GM12874 (cell line): ENCODE measurements at regions not wholly inside any gene's neighbourhood (a gene's known extent, or its start where the extent isn't known, plus 50 kb on each side); places are given as distances from the start of the nearest gene placed in this dataset.

Source experiments
- CTCF ChIP-seq: IDR thresholded peaks from 2 replicates; pipeline ENCODE4 v1.5.1; 2011; ENCODE audit warnings: low read depth, mild to moderate bottlenecking, control low read depth, low read length, moderate library complexity; ENCODE audit not compliant: insufficient read depth

GRCh38 chr15:93497291-93497690 lies 408.3 kb upstream of the RGMA start:
- TF ChIP-seq CTCF: no peak

GRCh38 chr15:93496888-93497287 lies 407.9 kb upstream of the RGMA start:
- no peak for TF ChIP-seq CTCF

- no peak for TF ChIP-seq CTCF
These were observed 407.0 kb upstream of the RGMA start for GRCh38 chr15:93495799-93496637.

GRCh38 chr15:93493172-93493571 lies 404.2 kb upstream of the RGMA start:
- TF ChIP-seq CTCF: no peak

- TF ChIP-seq CTCF: no peak
These were observed 402.3 kb upstream of the RGMA start for GRCh38 chr15:93491291-93491690.

- TF ChIP-seq CTCF: no peak
These were observed 399.3 kb upstream of the RGMA start for GRCh38 chr15:93488296-93488713.

GRCh38 chr15:93486407-93487117 lies 397.6 kb upstream of the RGMA start:
- no peak for TF ChIP-seq CTCF
